K562 (cell line): ENCODE measurements at regions not wholly inside any gene's neighbourhood (a gene's known extent, or its start where the extent isn't known, plus 50 kb on each side); places are given as distances from the start of the nearest gene placed in this dataset.

Experiments
- ATAC-seq: fragments of 200-7000 bp; cut with Tn5 transposase; 3 replicates; pipeline ENCODE4 v1.9.1; 2020; ENCODE audit warnings: moderate library complexity
- BruUV-seq: library from RNA; stranded (reverse); fragments of 400-500 nt; replicated peaks from 2 replicates; lab custom pipeline; 2021; lab: Mats Ljungman, UMichigan
- CTCF ChIA-PET: fragments of 300-600 bp; formaldehyde crosslinking; extraction: SDS; loops from one replicate; lab custom pipeline; 2021; ENCODE audit warnings: low intra/inter-chr PET ratio; lab: Yijun Ruan, JAX
- POLR2A ChIA-PET: fragments of 300-600, 350-650 bp; sonication (Branson Sonifier 250); formaldehyde crosslinking; extraction: SDS; loops from one replicate; lab custom pipeline; 2021; ENCODE audit warnings: antibody characterized with exemption, inconsistent platforms; lab: Yijun Ruan, JAX
- DNase-seq, 4 experiments: peaks; one replicate each; pipeline versions ENCODE4 v3.0.0 to v3.0.0-alpha.2; 2011 to 2018; ENCODE audit warnings: low spot score in 3 of 4, mixed read lengths in 3 of 4; ENCODE audit errors: extremely low read depth in 1 of 4
- FAIRE-seq: peaks from 2 replicates; lab custom pipeline; 2011; peaks lifted over from hg19 to GRCh38; lab: Jason Lieb, UNC
- H2AFZ ChIP-seq: 2 replicates; pipeline ENCODE4 v1.6.0; 2011; ENCODE audit warnings: low read depth, low read length, control low read depth, inconsistent platforms
- H3K27ac ChIP-seq: fragments of 200-600 bp; 3 replicates; pipeline ENCODE4 v1.8.0; 2011; ENCODE audit warnings: low read depth, mild to moderate bottlenecking, control low read depth, inconsistent platforms, low read length, moderate library complexity, mixed read lengths; ENCODE audit errors: extremely low read depth
- H3K27me3 ChIP-seq, 2 experiments: fragments of 300-600 bp in 1 of 2; 2 replicates in 1 of 2; 3 replicates in 1 of 2; pipeline versions ENCODE4 v1.6.0 to v1.8.0; 2011; ENCODE audit warnings: inconsistent platforms in 2 of 2, low read length in 2 of 2, mild to moderate bottlenecking in 1 of 2, mixed read lengths in 1 of 2, moderate library complexity in 1 of 2; ENCODE audit not compliant: control insufficient read depth in 2 of 2, insufficient read depth in 2 of 2
- H3K36me3 ChIP-seq: fragments of 300-600 bp; 3 replicates; pipeline ENCODE4 v1.8.0; 2011; ENCODE audit warnings: mild to moderate bottlenecking, low read length, inconsistent platforms; ENCODE audit not compliant: control insufficient read depth, insufficient read depth
- H3K4me1 ChIP-seq, 2 experiments: fragments of 200-600 bp in 1 of 2; replicated peaks in 1 of 2; 2 replicates in 1 of 2; 3 replicates in 1 of 2; pipeline versions ENCODE4 v1.5.1 to v1.8.0; 2011; ENCODE audit warnings: inconsistent platforms in 2 of 2, low read length in 2 of 2, mild to moderate bottlenecking in 1 of 2, mixed read lengths in 1 of 2, moderate library complexity in 1 of 2; ENCODE audit not compliant: control insufficient read depth in 2 of 2, insufficient read depth in 2 of 2
- H3K4me2 ChIP-seq: 2 replicates; pipeline ENCODE4 v1.6.1; 2011; ENCODE audit warnings: low read length, control low read depth, inconsistent platforms, mixed read lengths; ENCODE audit not compliant: insufficient read depth
- H3K4me3 ChIP-seq: fragments of 200-600 bp; sonication (generic), shearing (Covaris generic); 2 replicates; pipeline ENCODE4 v1.5.1; 2016; ENCODE audit warnings: control low read depth, inconsistent platforms
- H3K79me2 ChIP-seq: fragments of 200-600 bp; 3 replicates; pipeline ENCODE4 v1.8.0; 2011; ENCODE audit warnings: low read length, inconsistent platforms; ENCODE audit not compliant: control insufficient read depth, insufficient read depth
- H3K9ac ChIP-seq, 2 experiments: 2 replicates each; pipeline versions ENCODE4 v1.6.0 to v1.6.1; 2011; ENCODE audit warnings: low read depth in 2 of 2, low read length in 2 of 2, control low read depth in 1 of 2, inconsistent platforms in 1 of 2, mild to moderate bottlenecking in 1 of 2, mixed read lengths in 1 of 2; ENCODE audit not compliant: insufficient read depth in 1 of 2
- H3K9me1 ChIP-seq: one replicate; pipeline ENCODE4 v1.6.0; 2011; ENCODE audit warnings: inconsistent platforms, mild to moderate bottlenecking, low read length, moderate library complexity; ENCODE audit not compliant: control insufficient read depth, insufficient read depth
- H3K9me3 ChIP-seq: replicated peaks from 2 replicates; pipeline ENCODE4 v1.5.1; 2011; ENCODE audit warnings: low read depth, low read length, inconsistent platforms; ENCODE audit not compliant: control insufficient read depth, insufficient read depth
- H4K20me1 ChIP-seq: replicated peaks from 2 replicates; pipeline ENCODE4 v1.6.1; 2011; ENCODE audit warnings: low read length, inconsistent platforms, mixed read lengths; ENCODE audit not compliant: control insufficient read depth, insufficient read depth
- ELF1 ChIP-seq: fragments of 200-800 bp; sonication (Bioruptor generic); IDR thresholded peaks from 2 replicates; pipeline ENCODE4 v1.6.1; 2016; ENCODE audit warnings: missing genetic modification characterization, missing compliant biosample characterization
- HNRNPLL ChIP-seq: fragments of 200-400 bp; formaldehyde crosslinking; IDR thresholded peaks from 2 replicates; pipeline ENCODE4 v1.6.1; 2017; ENCODE audit warnings: low read length, low read depth, mild to moderate bottlenecking; ENCODE audit not compliant: poor library complexity, severe bottlenecking
- IRF1 ChIP-seq: sonication (generic); formaldehyde crosslinking; IDR thresholded peaks from 2 replicates; pipeline ENCODE4 v1.8.0; 2022; ENCODE audit warnings: missing genetic modification reagents, mild to moderate bottlenecking, borderline replicate concordance
- NBN ChIP-seq: fragments of 450-650 bp; IDR thresholded peaks from 2 replicates; pipeline ENCODE4 v1.6.1; 2016; ENCODE audit warnings: low read depth, mild to moderate bottlenecking
- OTX1 ChIP-seq: fragments of 450-650 bp; formaldehyde crosslinking; IDR thresholded peaks from 2 replicates; pipeline ENCODE4 v1.4.0; 2022; ENCODE audit warnings: mild to moderate bottlenecking
- THAP7 ChIP-seq: fragments of 250-450 bp; sonication (Bioruptor Pico); IDR thresholded peaks from 2 replicates; pipeline ENCODE4 v1.5.0; 2021
- ZFP91 ChIP-seq: sonication (generic); formaldehyde crosslinking; IDR thresholded peaks from 2 replicates; pipeline ENCODE4 v1.8.0; 2022; ENCODE audit warnings: mild to moderate bottlenecking, missing genetic modification reagents
- ZNF121 ChIP-seq: sonication (generic); formaldehyde crosslinking; conservative IDR thresholded peaks from 2 replicates; pipeline ENCODE4 v1.8.0; 2022; ENCODE audit warnings: missing genetic modification reagents
- ZNF197 ChIP-seq: fragments of 200-800 bp; sonication (Bioruptor generic); IDR thresholded peaks from 2 replicates; pipeline ENCODE4 v1.6.1; 2016; ENCODE audit warnings: low read depth, missing genetic modification characterization, missing compliant biosample characterization
- ZNF512 ChIP-seq: IDR thresholded peaks from 2 replicates; pipeline ENCODE4 v1.6.1; 2016; ENCODE audit warnings: missing genetic modification characterization, missing compliant biosample characterization
- WGBS: fragments of 100-300 bp; shearing (Covaris generic); methylation state at CpG from one replicate; pipeline ENCODE4 v1.1.6; 2016; ENCODE audit warnings: low coverage, mixed read lengths; ENCODE audit not compliant: insufficient coverage; ENCODE audit errors: missing lambda C conversion rate; 5-methylcytosine and 5-hydroxymethylcytosine counted together
- in situ Hi-C: fragments of 300-500 bp; cut with MboI; formaldehyde crosslinking; loops from 4 replicates; pipeline ENCODE4 v1.15.0; 2018; ENCODE audit warnings: inconsistent platforms, mixed read lengths
- intact Hi-C: fragments of 100-400 bp; cut with micrococcal nuclease; formaldehyde crosslinking; loops from 2 replicates; pipeline ENCODE4 v1.14.2; 2022

- Histone ChIP-seq H3K79me2 (no peaks in the 10 kb centered on the region), H3K4me2 (no peak overlapping the region), H2AFZ (no peak overlapping the region), H3K27me3 (peaks cover 0 to 19% of the 10 kb centered on the region in 2 experiments; a peak in 2 of 5 replicates), H3K9me3 (no peaks in the 10 kb centered on the region), H3K9ac (no peak overlapping the region), H3K27ac (no peak overlapping the region), H3K9me1 (no peaks in the 10 kb centered on the region), H3K36me3 (no peaks in the 10 kb centered on the region), H3K4me3 (no peak overlapping the region), H3K4me1 (no peaks in the 10 kb centered on the region), H4K20me1 (no peaks in the 10 kb centered on the region)
- 2% methylated on average over 4 of the region's 14 CpGs for WGBS
- no peak for TF ChIP-seq THAP7
- no peak for TF ChIP-seq ZNF121 (CRISPR knock-in tag)
- no peak for TF ChIP-seq ELF1
- TF ChIP-seq NBN = no peak
- in situ Hi-C loops = no loop called here
- ChIA-PET POLR2A (interaction anchor here (0.6 kb wide), 2 partner anchors 53 to 936 kb away, joined by 3 read pairs; no protein-coding TSS in a partner anchor), CTCF (no interaction called here)
- no TSS peak for BruUV-seq
- no peak for DNase-seq
- no peak for FAIRE-seq
- intact Hi-C loops = no loop called here
- ATAC-seq = no peak
These were observed 367.7 kb upstream of the SALL3 start for GRCh38 chr18:78611869-78612268.

GRCh38 chr18:78612318-78612717 is 367.3 kb upstream of the SALL3 start:
- intact Hi-C loops = no loop called here
- H3K4me1 ChIP-seq = no peaks in the 10 kb centered on the region
- ChIA-PET CTCF (no interaction called here), POLR2A (no interaction called here)
- peaks cover 0 to 15% of the 10 kb centered on the region in 2 experiments; a peak in 2 of 5 replicates for H3K27me3 ChIP-seq
- in situ Hi-C loops = no loop called here
- no peaks in the 10 kb centered on the region for H3K9me3 ChIP-seq
- H3K4me3 ChIP-seq = no peak overlapping the region
- H4K20me1 ChIP-seq = no peaks in the 10 kb centered on the region
- H3K79me2 ChIP-seq = no peaks in the 10 kb centered on the region
- TF ChIP-seq ZFP91 (CRISPR knock-in tag) (no peak), HNRNPLL (no peak), ZNF197 (CRISPR knock-in tag) (no peak), IRF1 (CRISPR knock-in tag) (no peak), ZNF512 (no peak), OTX1 (CRISPR knock-in tag) (no peak)
- TF ChIP-seq, all 486 proteins: peak for 0
- DNase-seq (no peak), FAIRE-seq (no peak), ATAC-seq (no peak)
- Histone ChIP-seq H3K36me3 (no peaks in the 10 kb centered on the region), H3K27ac (no peak overlapping the region), H2AFZ (no peak overlapping the region), H3K4me2 (no peak overlapping the region), H3K9ac (no peak overlapping the region), H3K9me1 (no peaks in the 10 kb centered on the region)
- no TSS peak for BruUV-seq
- WGBS = 1% methylated on average over 7 of the region's 7 CpGs
